ENCODE measurements at regions not wholly inside any gene's neighbourhood (a gene's known extent, or its start where the extent isn't known, plus 50 kb on each side); places are given as distances from the start of the nearest gene placed in this dataset.

GRCh38 chr4:184887947-184888346 lies 62.2 kb upstream of the ACSL1 start:
- Histone ChIP-seq H3K4me2 (ENCODE audit: extremely low read depth, insufficient read depth, low read length) (no peak overlapping the region), H3K4me3 (replicated peaks in 1 of 4; ENCODE audit: control extremely low read depth in 1 of 4, insufficient read depth in 1 of 4, low read depth in 3 of 4, low read length in 4 of 4) (no peak overlapping the region), H3K27me3 (ENCODE audit: control insufficient read depth, insufficient read depth, low read length) (no peaks in the 10 kb centered on the region), H4K20me1 (ENCODE audit: control insufficient read depth, extremely low read depth, insufficient read depth, low read length) (no peaks in the 10 kb centered on the region), H3K79me2 (ENCODE audit: control insufficient read depth, insufficient read depth, low read length) (no peaks in the 10 kb centered on the region), H2AFZ (ENCODE audit: low read length) (no peak overlapping the region), H3K9ac (ENCODE audit: insufficient read depth, low read length) (no peak overlapping the region), H3K4me1 (ENCODE audit: control insufficient read depth, extremely low read depth, insufficient read depth, low read length) (no peaks in the 10 kb centered on the region), H3K36me3 (ENCODE audit: control insufficient read depth, insufficient read depth, low read length) (no peaks in the 10 kb centered on the region), H3K9me3 (ENCODE audit: control insufficient read depth, insufficient read depth, low read depth, low read length) (no peaks in the 10 kb centered on the region), H3K27ac (ENCODE audit: insufficient read depth, low read length) (no peak overlapping the region)
- TF ChIP-seq, protein P1, sequence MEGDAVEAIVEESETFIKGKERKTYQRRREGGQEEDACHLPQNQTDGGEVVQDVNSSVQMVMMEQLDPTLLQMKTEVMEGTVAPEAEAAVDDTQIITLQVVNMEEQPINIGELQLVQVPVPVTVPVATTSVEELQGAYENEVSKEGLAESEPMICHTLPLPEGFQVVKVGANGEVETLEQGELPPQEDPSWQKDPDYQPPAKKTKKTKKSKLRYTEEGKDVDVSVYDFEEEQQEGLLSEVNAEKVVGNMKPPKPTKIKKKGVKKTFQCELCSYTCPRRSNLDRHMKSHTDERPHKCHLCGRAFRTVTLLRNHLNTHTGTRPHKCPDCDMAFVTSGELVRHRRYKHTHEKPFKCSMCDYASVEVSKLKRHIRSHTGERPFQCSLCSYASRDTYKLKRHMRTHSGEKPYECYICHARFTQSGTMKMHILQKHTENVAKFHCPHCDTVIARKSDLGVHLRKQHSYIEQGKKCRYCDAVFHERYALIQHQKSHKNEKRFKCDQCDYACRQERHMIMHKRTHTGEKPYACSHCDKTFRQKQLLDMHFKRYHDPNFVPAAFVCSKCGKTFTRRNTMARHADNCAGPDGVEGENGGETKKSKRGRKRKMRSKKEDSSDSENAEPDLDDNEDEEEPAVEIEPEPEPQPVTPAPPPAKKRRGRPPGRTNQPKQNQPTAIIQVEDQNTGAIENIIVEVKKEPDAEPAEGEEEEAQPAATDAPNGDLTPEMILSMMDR (conservative IDR thresholded peaks at IDR 0.05 in 1 of 2, IDR thresholded peaks at IDR 0.05 in 1 of 2; ENCODE audit: low read depth in 1 of 2, low read length in 2 of 2), result no peak
- no peak for TF ChIP-seq EZH2 (IDR thresholded peaks at IDR 0.05; ENCODE audit: low read length, missing control alignments)
- DNase-seq (ENCODE audit: low read depth in 2 of 2), result no peak

DNA sequence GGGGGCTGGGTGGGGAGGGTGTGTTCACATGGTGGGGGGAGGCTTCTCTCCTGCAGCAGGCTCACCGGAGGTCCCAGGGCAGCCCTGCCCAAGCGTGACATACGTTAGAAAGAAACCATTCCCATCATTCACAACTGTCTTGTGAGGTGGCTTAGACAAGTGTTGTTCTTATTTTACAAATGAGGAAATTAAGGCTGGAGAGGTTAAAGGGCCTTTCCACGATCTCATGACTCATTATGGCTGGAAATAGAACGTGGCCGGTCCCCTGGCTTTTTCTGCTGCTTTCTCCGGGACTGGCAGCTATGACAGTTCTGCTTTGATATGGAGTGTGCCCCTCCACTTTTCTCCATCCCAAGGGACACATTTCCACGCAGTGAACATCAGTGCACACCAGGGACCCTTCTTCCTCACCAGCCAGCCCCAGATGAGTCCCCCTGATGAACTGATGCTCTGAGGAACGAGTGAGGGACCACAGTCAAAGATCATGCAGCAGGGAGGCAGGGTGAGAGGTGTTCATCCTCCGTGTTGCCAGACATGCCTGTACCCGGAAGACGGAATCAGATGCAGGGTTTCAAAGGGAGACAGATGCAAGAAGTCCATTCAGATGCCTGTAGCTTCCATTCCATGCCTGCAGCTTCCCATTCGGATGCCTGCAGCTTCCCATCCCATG lies 64.0 kb upstream of the ACSL1 start:
- Histone ChIP-seq H3K4me1 (ENCODE audit: control insufficient read depth, extremely low read depth, insufficient read depth, low read length) (no peaks in the 10 kb centered on the region), H3K9me3 (ENCODE audit: control insufficient read depth, insufficient read depth, low read depth, low read length) (no peaks in the 10 kb centered on the region), H3K27ac (ENCODE audit: insufficient read depth, low read length) (no peak overlapping the region)

GRCh38 chr4:184890499-184890898 lies 64.7 kb upstream of the ACSL1 start:
- no peak overlapping the region for H3K4me2 ChIP-seq (ENCODE audit: extremely low read depth, insufficient read depth, low read length)
- no peak overlapping the region for H3K4me3 ChIP-seq (replicated peaks in 1 of 4; ENCODE audit: control extremely low read depth in 1 of 4, insufficient read depth in 1 of 4, low read depth in 3 of 4, low read length in 4 of 4)
- no peak overlapping the region for H2AFZ ChIP-seq (ENCODE audit: low read length)
- no peak overlapping the region for H3K9ac ChIP-seq (ENCODE audit: insufficient read depth, low read length)
- no peaks in the 10 kb centered on the region for H3K79me2 ChIP-seq (ENCODE audit: control insufficient read depth, insufficient read depth, low read length)
- H3K9me3 ChIP-seq (ENCODE audit: control insufficient read depth, insufficient read depth, low read depth, low read length), result no peaks in the 10 kb centered on the region
- no peaks in the 10 kb centered on the region for H3K4me1 ChIP-seq (ENCODE audit: control insufficient read depth, extremely low read depth, insufficient read depth, low read length)
- no peaks in the 10 kb centered on the region for H3K36me3 ChIP-seq (ENCODE audit: control insufficient read depth, insufficient read depth, low read length)
- H3K27ac ChIP-seq (ENCODE audit: insufficient read depth, low read length), result no peak overlapping the region
- H3K27me3 ChIP-seq (ENCODE audit: control insufficient read depth, insufficient read depth, low read length), result no peaks in the 10 kb centered on the region
- TF ChIP-seq EZH2 (IDR thresholded peaks at IDR 0.05; ENCODE audit: low read length, missing control alignments), result no peak
- TF ChIP-seq, protein P1 (conservative IDR thresholded peaks at IDR 0.05 in 1 of 2, IDR thresholded peaks at IDR 0.05 in 1 of 2; ENCODE audit: low read depth in 1 of 2, low read length in 2 of 2), result no peak
- DNase-seq (ENCODE audit: low read depth in 2 of 2), result no peak
- no peaks in the 10 kb centered on the region for H4K20me1 ChIP-seq (ENCODE audit: control insufficient read depth, extremely low read depth, insufficient read depth, low read length)

More for the DNA sequence above, 64.0 kb upstream of the ACSL1 start:
- TF ChIP-seq EZH2 (IDR thresholded peaks at IDR 0.05; ENCODE audit: low read length, missing control alignments), result no peak
- TF ChIP-seq, protein P1 (conservative IDR thresholded peaks at IDR 0.05 in 1 of 2, IDR thresholded peaks at IDR 0.05 in 1 of 2; ENCODE audit: low read depth in 1 of 2, low read length in 2 of 2), result no peak
- Histone ChIP-seq H3K4me2 (ENCODE audit: extremely low read depth, insufficient read depth, low read length) (no peak overlapping the region), H4K20me1 (ENCODE audit: control insufficient read depth, extremely low read depth, insufficient read depth, low read length) (no peaks in the 10 kb centered on the region), H3K4me3 (replicated peaks in 1 of 4; ENCODE audit: control extremely low read depth in 1 of 4, insufficient read depth in 1 of 4, low read depth in 3 of 4, low read length in 4 of 4) (no peak overlapping the region), H2AFZ (ENCODE audit: low read length) (no peak overlapping the region), H3K27me3 (ENCODE audit: control insufficient read depth, insufficient read depth, low read length) (no peaks in the 10 kb centered on the region), H3K9ac (ENCODE audit: insufficient read depth, low read length) (no peak overlapping the region), H3K36me3 (ENCODE audit: control insufficient read depth, insufficient read depth, low read length) (no peaks in the 10 kb centered on the region), H3K79me2 (ENCODE audit: control insufficient read depth, insufficient read depth, low read length) (no peaks in the 10 kb centered on the region)
- no peak for DNase-seq (ENCODE audit: low read depth in 2 of 2)

Measured in fibroblast of lung (primary cell).